Panc1 (cell line): ENCODE measurements at regions not wholly inside any gene's neighbourhood (a gene's known extent, or its start where the extent isn't known, plus 50 kb on each side); places are given as distances from the start of the nearest gene placed in this dataset.

Experiments used
- POLR2AphosphoS5 ChIP-seq: IDR thresholded peaks from 2 replicates; pipeline ENCODE4 v1.6.1; 2012; ENCODE audit warnings: mild to moderate bottlenecking, low read depth, low read length, moderate library complexity
- SIN3A ChIP-seq: IDR thresholded peaks from 2 replicates; pipeline ENCODE4 v1.6.1; 2012; ENCODE audit warnings: low read depth, mild to moderate bottlenecking, low read length, moderate library complexity, borderline replicate concordance; ENCODE audit not compliant: insufficient read depth
- TF ChIP-seq, protein P1 (sequence below): fragments of 450-650 bp; IDR thresholded peaks from 2 replicates; pipeline ENCODE4 v1.5.1; 2017; ENCODE audit warnings: mild to moderate bottlenecking
- TF ChIP-seq, protein P2 (sequence below), 2 experiments: IDR thresholded peaks; 2 replicates each; pipeline ENCODE4 v1.6.1; 2011 to 2012; ENCODE audit warnings: low read depth in 2 of 2, control low read depth in 1 of 2, low read length in 1 of 2, mild to moderate bottlenecking in 1 of 2, moderate library complexity in 1 of 2; ENCODE audit not compliant: insufficient read depth in 1 of 2

- TF ChIP-seq, protein P1, sequence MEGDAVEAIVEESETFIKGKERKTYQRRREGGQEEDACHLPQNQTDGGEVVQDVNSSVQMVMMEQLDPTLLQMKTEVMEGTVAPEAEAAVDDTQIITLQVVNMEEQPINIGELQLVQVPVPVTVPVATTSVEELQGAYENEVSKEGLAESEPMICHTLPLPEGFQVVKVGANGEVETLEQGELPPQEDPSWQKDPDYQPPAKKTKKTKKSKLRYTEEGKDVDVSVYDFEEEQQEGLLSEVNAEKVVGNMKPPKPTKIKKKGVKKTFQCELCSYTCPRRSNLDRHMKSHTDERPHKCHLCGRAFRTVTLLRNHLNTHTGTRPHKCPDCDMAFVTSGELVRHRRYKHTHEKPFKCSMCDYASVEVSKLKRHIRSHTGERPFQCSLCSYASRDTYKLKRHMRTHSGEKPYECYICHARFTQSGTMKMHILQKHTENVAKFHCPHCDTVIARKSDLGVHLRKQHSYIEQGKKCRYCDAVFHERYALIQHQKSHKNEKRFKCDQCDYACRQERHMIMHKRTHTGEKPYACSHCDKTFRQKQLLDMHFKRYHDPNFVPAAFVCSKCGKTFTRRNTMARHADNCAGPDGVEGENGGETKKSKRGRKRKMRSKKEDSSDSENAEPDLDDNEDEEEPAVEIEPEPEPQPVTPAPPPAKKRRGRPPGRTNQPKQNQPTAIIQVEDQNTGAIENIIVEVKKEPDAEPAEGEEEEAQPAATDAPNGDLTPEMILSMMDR, result no peak
- TF ChIP-seq POLR2AphosphoS5 (no peak), SIN3A (no peak)
- TF ChIP-seq, protein P2, sequence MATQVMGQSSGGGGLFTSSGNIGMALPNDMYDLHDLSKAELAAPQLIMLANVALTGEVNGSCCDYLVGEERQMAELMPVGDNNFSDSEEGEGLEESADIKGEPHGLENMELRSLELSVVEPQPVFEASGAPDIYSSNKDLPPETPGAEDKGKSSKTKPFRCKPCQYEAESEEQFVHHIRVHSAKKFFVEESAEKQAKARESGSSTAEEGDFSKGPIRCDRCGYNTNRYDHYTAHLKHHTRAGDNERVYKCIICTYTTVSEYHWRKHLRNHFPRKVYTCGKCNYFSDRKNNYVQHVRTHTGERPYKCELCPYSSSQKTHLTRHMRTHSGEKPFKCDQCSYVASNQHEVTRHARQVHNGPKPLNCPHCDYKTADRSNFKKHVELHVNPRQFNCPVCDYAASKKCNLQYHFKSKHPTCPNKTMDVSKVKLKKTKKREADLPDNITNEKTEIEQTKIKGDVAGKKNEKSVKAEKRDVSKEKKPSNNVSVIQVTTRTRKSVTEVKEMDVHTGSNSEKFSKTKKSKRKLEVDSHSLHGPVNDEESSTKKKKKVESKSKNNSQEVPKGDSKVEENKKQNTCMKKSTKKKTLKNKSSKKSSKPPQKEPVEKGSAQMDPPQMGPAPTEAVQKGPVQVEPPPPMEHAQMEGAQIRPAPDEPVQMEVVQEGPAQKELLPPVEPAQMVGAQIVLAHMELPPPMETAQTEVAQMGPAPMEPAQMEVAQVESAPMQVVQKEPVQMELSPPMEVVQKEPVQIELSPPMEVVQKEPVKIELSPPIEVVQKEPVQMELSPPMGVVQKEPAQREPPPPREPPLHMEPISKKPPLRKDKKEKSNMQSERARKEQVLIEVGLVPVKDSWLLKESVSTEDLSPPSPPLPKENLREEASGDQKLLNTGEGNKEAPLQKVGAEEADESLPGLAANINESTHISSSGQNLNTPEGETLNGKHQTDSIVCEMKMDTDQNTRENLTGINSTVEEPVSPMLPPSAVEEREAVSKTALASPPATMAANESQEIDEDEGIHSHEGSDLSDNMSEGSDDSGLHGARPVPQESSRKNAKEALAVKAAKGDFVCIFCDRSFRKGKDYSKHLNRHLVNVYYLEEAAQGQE (IDR thresholded peaks at IDR 0.05; ENCODE audit: insufficient read depth in 1 of 2, low read depth in 2 of 2, low read length in 1 of 2), result no peak
Measured at GRCh38 chr7:68512466-68512865, 1085.8 kb upstream of the AUTS2 start.
